ENCODE measurements at regions not wholly inside any gene's neighbourhood (a gene's known extent, or its start where the extent isn't known, plus 50 kb on each side); places are given as distances from the start of the nearest gene placed in this dataset.

DNA sequence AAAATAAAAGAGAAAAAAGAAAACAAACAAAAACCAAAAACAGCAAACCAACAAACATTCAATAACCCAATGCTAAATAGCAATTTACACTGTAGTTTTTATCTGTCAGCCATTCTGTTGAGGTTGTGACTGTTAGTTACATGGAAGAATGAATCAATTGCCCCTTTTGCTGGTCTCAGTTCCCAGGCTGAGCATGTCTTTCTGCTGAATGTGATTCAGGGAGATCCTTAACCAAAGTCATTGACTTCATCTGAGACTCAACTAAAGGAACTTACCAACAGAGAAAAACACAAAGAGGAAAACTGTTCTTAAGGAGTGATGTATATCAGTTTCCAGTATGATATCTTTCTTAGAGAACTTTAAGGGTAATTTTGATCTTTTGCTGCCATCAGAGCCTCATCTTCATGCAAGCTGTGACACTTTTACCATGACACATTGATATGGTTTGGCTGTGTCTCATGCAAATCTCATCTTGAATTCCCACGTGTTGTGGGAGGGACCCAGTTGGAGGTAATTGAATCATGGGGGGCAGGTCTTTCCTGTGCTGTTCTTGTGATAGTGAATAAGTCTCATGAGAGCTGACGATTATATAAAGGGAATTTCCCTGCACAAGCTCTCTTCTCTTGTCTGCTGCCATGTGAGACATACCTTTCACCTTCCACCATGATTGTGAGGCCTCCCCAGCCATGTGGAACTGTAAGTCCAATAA, 469.8 kb downstream of the KIF20B start:
- Histone ChIP-seq H3K36me3 (no peaks in the 10 kb centered on the region), H3K4me3 (no peak overlapping the region), H3K4me1 (peaks cover 0 to 18% (median 2%) of the 10 kb centered on the region in 4 donors), H3K27me3 (no peaks in the 10 kb centered on the region), H3K27ac (no peak overlapping the region), H3K9me3 (peaks cover 0 to 3% (median 1%) of the 10 kb centered on the region in 4 donors)
- 65 to 72% (median 68%) methylated on average over 2 of the region's 2 CpGs for whole genome bisulfite sequencing, 5 donors
- no peak for TF ChIP-seq POLR2A (IDR thresholded peaks at IDR 0.05)
- no peak for TF ChIP-seq EP300 (IDR thresholded peaks at IDR 0.05)
- no peak for TF ChIP-seq CTCF (IDR thresholded peaks at IDR 0.05)
- no peak for TF ChIP-seq POLR2AphosphoS5 (IDR thresholded peaks at IDR 0.05)
- DNase-seq, result no peak
- intact Hi-C loops (cut with DNase I; ENCODE audit: low total_unique reads), result no loop called here

DNA sequence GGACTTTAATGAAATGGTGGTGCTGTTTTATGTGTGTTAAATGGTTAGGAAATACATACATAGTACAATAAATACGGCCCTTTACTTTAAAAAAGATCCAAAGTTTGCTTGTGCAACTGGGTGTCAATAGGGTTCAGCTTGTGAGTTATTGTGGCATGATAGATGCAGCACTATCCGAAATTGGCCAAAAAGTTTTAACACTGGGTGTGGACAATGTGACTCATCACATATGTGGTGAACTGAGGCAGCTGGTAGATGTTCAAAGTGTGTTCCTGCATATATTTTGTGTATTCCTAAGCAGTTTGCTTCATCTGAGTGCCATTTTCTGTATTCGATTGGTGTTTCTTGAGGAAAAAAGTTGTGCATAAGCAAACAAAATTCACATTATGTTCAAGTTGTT, 473.1 kb downstream of the KIF20B start:
- WGBS, 5 donors, result 66 to 83% (median 77%) methylated on average over 3 of the region's 3 CpGs
- no peaks in the 10 kb centered on the region for H3K9me3 ChIP-seq
- peaks cover 0 to 18% (median 2%) of the 10 kb centered on the region in 4 donors for H3K4me1 ChIP-seq
- H3K4me3 ChIP-seq, result no peak overlapping the region
- H3K27me3 ChIP-seq, result no peaks in the 10 kb centered on the region
- intact Hi-C loops (cut with DNase I; ENCODE audit: low total_unique reads), result no loop called here
- DNase-seq, result peak in 1 of 2 donors; percentile 13
- TF ChIP-seq CTCF (IDR thresholded peaks at IDR 0.05) (no peak), EP300 (IDR thresholded peaks at IDR 0.05) (no peak), POLR2AphosphoS5 (IDR thresholded peaks at IDR 0.05) (no peak)
- H3K27ac ChIP-seq, result peak overlapping the region in 2 of 5 donors; percentile 9 to 64
- no peaks in the 10 kb centered on the region for H3K36me3 ChIP-seq

- H3K4me3 ChIP-seq, result no peak overlapping the region
- H3K27me3 ChIP-seq, result no peaks in the 10 kb centered on the region
- no peaks in the 10 kb centered on the region for H3K36me3 ChIP-seq
- intact Hi-C loops (cut with DNase I; ENCODE audit: low total_unique reads), result no loop called here
- no peaks in the 10 kb centered on the region for H3K9me3 ChIP-seq
- H3K4me1 ChIP-seq, result peaks cover 0 to 18% (median 2%) of the 10 kb centered on the region in 4 donors
- peak in 1 of 2 donors; percentile 58 for DNase-seq
- TF ChIP-seq CTCF (IDR thresholded peaks at IDR 0.05), result no peak
- TF ChIP-seq POLR2AphosphoS5 (IDR thresholded peaks at IDR 0.05), result peak; percentile 52 to 84 (median 77)
- TF ChIP-seq EP300 (IDR thresholded peaks at IDR 0.05), result peak; percentile 67
- H3K27ac ChIP-seq, result peak overlapping the region in 4 of 5 donors; percentile 9 to 64 (median 33)
- 66 to 86% (median 69%) methylated on average over 7 of the region's 7 CpGs for WGBS, 5 donors
These were observed 473.8 kb downstream of the KIF20B start for GRCh38 chr10:90175161-90175681.

DNA sequence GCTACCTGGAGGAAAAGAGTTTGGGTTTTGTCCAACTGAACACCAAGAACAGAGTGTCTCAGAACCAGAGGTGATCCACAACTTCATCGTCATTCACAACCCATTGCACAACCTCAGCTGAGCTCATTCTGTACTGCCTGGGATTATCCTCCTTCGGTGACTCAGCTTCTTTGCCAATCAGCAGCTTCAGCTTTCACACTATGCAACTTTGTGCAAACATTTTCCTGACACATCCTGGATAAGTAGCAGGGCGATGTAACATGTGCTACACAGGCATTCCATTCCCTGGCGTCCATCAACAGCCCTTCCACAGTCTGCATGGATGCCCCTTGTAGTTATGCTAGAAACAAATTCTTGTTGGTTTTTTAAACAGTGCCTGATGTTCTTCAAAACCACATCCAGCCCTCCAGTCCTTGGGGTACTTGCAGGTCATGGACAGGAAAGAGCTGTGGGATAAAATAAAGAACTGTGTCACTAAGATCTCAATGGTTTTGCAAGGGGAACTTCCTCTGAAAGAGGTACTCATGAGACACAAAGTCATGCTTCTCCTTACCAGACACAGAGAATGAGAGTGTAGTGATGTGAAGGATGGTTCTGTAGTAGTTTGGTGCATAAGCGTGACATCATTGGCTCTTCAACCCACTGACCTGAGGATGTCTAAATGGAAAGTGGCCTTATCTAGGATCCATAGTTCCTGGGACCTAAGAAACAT, 478.5 kb downstream of the KIF20B start:
- Histone ChIP-seq H3K36me3 (no peaks in the 10 kb centered on the region), H3K9me3 (no peaks in the 10 kb centered on the region), H3K27ac (peak overlapping the region in 2 of 5 donors; percentile 49 to 78), H3K4me3 (no peak overlapping the region), H3K27me3 (no peaks in the 10 kb centered on the region), H3K4me1 (peaks cover 0 to 7% (median 2%) of the 10 kb centered on the region in 4 donors)
- no peak for DNase-seq
- TF ChIP-seq EP300 (IDR thresholded peaks at IDR 0.05) (peak; percentile 99), CTCF (IDR thresholded peaks at IDR 0.05) (no peak), POLR2AphosphoS5 (IDR thresholded peaks at IDR 0.05) (peak; percentile 73 to 93 (median 90)), POLR2A (IDR thresholded peaks at IDR 0.05) (no peak)
- WGBS, 5 donors, result 62 to 75% (median 74%) methylated on average over 5 of the region's 5 CpGs
- intact Hi-C loops (cut with DNase I; ENCODE audit: low total_unique reads), result no loop called here
